ENCODE measurements at regions not wholly inside any gene's neighbourhood (a gene's known extent, or its start where the extent isn't known, plus 50 kb on each side); places are given as distances from the start of the nearest gene placed in this dataset.

DNA sequence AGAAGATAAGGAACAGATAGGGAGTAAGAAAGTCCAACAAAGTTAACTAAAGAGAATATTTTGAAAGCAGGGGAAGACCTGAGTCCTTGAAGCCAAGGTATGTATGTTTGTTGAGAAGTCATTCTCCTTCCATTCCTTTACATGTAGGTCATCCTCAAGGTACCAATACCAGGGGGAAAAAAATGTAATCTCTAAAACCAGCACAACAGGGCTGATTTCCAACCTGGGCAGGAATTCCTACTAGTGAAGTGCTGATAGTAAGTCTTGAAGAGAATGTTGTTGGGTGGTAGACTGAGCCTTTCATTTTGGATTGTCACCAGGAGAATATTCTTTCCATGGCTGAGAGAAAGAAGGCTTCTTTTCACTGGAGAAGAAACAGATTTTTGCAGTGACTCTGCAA is 117.1 kb upstream of the ZNF462 start:
- intact Hi-C loops (cut with DNase I), result no loop called here
- FAIRE-seq (no peak), DNase-seq (no peak)
- H3K27ac ChIP-seq (ENCODE audit: low read depth in 2 of 2, low read length in 2 of 2), result no peak overlapping the region
- H3K9me3 ChIP-seq (ENCODE audit: control insufficient read depth in 2 of 3, insufficient read depth in 1 of 3, low read length in 3 of 3), result no peaks in the 10 kb centered on the region
- TF ChIP-seq, protein P1, sequence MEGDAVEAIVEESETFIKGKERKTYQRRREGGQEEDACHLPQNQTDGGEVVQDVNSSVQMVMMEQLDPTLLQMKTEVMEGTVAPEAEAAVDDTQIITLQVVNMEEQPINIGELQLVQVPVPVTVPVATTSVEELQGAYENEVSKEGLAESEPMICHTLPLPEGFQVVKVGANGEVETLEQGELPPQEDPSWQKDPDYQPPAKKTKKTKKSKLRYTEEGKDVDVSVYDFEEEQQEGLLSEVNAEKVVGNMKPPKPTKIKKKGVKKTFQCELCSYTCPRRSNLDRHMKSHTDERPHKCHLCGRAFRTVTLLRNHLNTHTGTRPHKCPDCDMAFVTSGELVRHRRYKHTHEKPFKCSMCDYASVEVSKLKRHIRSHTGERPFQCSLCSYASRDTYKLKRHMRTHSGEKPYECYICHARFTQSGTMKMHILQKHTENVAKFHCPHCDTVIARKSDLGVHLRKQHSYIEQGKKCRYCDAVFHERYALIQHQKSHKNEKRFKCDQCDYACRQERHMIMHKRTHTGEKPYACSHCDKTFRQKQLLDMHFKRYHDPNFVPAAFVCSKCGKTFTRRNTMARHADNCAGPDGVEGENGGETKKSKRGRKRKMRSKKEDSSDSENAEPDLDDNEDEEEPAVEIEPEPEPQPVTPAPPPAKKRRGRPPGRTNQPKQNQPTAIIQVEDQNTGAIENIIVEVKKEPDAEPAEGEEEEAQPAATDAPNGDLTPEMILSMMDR (IDR thresholded peaks at IDR 0.05; ENCODE audit: borderline replicate concordance, extremely low read depth, insufficient read depth), result no peak
- H3K4me1 ChIP-seq (ENCODE audit: control insufficient read depth in 2 of 3, insufficient read depth in 2 of 3, low read depth in 1 of 3, low read length in 3 of 3), result no peaks in the 10 kb centered on the region
- no peaks in the 10 kb centered on the region for H3K36me3 ChIP-seq (ENCODE audit: control insufficient read depth in 2 of 3, insufficient read depth in 3 of 3, low read length in 3 of 3)
- H3K27me3 ChIP-seq (ENCODE audit: control insufficient read depth, insufficient read depth, low read length), result no peaks in the 10 kb centered on the region
- no peak overlapping the region for H3K9ac ChIP-seq (ENCODE audit: low read length in 3 of 3)
- H3K4me3 ChIP-seq (ENCODE audit: low read length in 3 of 3), result no peak overlapping the region

DNA sequence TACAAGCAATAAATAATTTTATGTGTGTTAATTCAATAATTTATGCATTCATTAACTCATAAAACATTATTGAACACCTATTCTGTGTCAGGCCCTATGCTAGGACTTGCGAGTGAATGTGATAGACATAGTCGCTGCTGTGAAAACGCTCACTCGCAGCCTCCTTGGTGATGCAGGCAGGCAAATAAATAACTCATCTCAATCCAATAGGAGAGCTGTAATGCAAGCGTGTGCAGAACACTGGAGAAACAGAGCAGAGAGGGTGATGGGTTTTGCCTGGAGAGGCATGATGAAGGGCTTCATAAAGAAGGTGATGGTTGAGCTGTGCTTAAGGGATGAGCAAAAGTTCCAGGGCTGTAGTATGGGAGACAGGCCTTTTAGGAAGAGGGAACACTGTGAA is 111.3 kb upstream of the ZNF462 start:
- no peak overlapping the region for H3K27ac ChIP-seq (ENCODE audit: low read depth in 2 of 2, low read length in 2 of 2)
- peaks cover 0 to 4% (median 2%) of the 10 kb centered on the region in 3 donors for H3K4me1 ChIP-seq (ENCODE audit: control insufficient read depth in 2 of 3, insufficient read depth in 2 of 3, low read depth in 1 of 3, low read length in 3 of 3)
- intact Hi-C loops (cut with DNase I), result no loop called here
- no peak for FAIRE-seq
- no peaks in the 10 kb centered on the region for H3K9me3 ChIP-seq (ENCODE audit: control insufficient read depth in 2 of 3, insufficient read depth in 1 of 3, low read length in 3 of 3)
- no peak for DNase-seq
- TF ChIP-seq, protein P1 (IDR thresholded peaks at IDR 0.05; ENCODE audit: borderline replicate concordance, extremely low read depth, insufficient read depth), result no peak
- no peaks in the 10 kb centered on the region for H3K36me3 ChIP-seq (ENCODE audit: control insufficient read depth in 2 of 3, insufficient read depth in 3 of 3, low read length in 3 of 3)
- no peak overlapping the region for H3K4me3 ChIP-seq (ENCODE audit: low read length in 3 of 3)
- H3K27me3 ChIP-seq (ENCODE audit: control insufficient read depth, insufficient read depth, low read length), result no peaks in the 10 kb centered on the region
- H3K9ac ChIP-seq (ENCODE audit: low read length in 3 of 3), result no peak overlapping the region

DNA sequence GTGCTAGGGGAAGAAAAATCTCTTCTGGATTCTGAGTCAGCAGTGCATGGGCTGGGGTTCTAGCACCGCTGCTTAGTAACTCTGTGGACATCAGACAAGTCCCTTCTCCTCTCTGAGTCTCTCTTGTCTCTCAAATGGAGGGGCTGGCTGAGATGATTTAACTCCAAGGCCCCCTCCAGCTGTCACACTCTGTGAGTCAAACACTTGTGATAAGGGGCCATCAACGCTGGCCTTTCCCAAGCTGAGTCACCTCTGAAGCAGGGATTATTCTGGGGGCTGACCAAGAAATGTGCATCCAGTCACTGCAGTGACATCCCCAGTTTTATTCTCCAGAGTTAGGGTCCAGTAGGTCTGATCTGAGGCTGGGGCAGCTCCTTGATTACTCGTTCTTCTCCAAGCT is 110.4 kb upstream of the ZNF462 start:
- H3K4me3 ChIP-seq (ENCODE audit: low read length in 3 of 3), result no peak overlapping the region
- FAIRE-seq (no peak), DNase-seq (no peak)
- H3K36me3 ChIP-seq (ENCODE audit: control insufficient read depth in 2 of 3, insufficient read depth in 3 of 3, low read length in 3 of 3), result no peaks in the 10 kb centered on the region
- TF ChIP-seq, protein P1 (IDR thresholded peaks at IDR 0.05; ENCODE audit: borderline replicate concordance, extremely low read depth, insufficient read depth), result no peak
- intact Hi-C loops (cut with DNase I), result no loop called here
- no peak overlapping the region for H3K9ac ChIP-seq (ENCODE audit: low read length in 3 of 3)
- H3K9me3 ChIP-seq (ENCODE audit: control insufficient read depth in 2 of 3, insufficient read depth in 1 of 3, low read length in 3 of 3), result no peaks in the 10 kb centered on the region
- H3K27me3 ChIP-seq (ENCODE audit: control insufficient read depth, insufficient read depth, low read length), result no peaks in the 10 kb centered on the region
- H3K4me1 ChIP-seq (ENCODE audit: control insufficient read depth in 2 of 3, insufficient read depth in 2 of 3, low read depth in 1 of 3, low read length in 3 of 3), result peaks cover 0 to 4% (median 2%) of the 10 kb centered on the region in 3 donors
- no peak overlapping the region for H3K27ac ChIP-seq (ENCODE audit: low read depth in 2 of 2, low read length in 2 of 2)

DNA sequence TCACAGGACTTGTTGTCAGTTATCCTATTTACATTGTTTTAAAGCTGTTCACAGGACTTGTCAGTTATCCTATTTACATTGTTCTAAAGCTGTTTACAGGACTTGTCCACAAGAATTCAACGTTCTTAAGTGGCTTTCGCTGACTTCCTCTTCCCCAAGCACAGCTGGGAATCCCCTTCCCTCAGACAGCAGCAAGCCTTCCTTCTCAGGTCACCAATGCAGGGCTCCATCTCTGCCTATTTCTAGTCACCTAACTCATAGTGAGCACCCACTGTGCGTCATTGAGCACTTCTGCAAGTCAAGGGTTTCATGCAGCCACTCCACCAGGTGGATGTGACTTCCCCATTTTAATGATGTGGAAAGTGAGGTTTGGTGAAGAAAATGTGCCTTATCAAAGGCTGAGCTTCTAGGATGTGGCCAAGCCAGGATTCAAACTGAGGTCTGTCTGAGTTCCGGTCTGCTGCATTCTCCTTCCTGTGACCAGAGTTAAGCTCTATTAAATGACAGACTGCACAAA is 109.8 kb upstream of the ZNF462 start:
- H3K27ac ChIP-seq (ENCODE audit: low read depth in 2 of 2, low read length in 2 of 2), result no peak overlapping the region
- intact Hi-C loops (cut with DNase I), result no loop called here
- peaks cover 0 to 4% (median 2%) of the 10 kb centered on the region in 3 donors for H3K4me1 ChIP-seq (ENCODE audit: control insufficient read depth in 2 of 3, insufficient read depth in 2 of 3, low read depth in 1 of 3, low read length in 3 of 3)
- FAIRE-seq, result no peak
- H3K27me3 ChIP-seq (ENCODE audit: control insufficient read depth, insufficient read depth, low read length), result no peaks in the 10 kb centered on the region
- DNase-seq, result no peak
- TF ChIP-seq, protein P1 (IDR thresholded peaks at IDR 0.05; ENCODE audit: borderline replicate concordance, extremely low read depth, insufficient read depth), result no peak
- H3K36me3 ChIP-seq (ENCODE audit: control insufficient read depth in 2 of 3, insufficient read depth in 3 of 3, low read length in 3 of 3), result no peaks in the 10 kb centered on the region
- H3K4me3 ChIP-seq (ENCODE audit: low read length in 3 of 3), result no peak overlapping the region
- no peaks in the 10 kb centered on the region for H3K9me3 ChIP-seq (ENCODE audit: control insufficient read depth in 2 of 3, insufficient read depth in 1 of 3, low read length in 3 of 3)
- no peak overlapping the region for H3K9ac ChIP-seq (ENCODE audit: low read length in 3 of 3)

Measured in kidney (tissue), 13 donors.